H1 (cell line): ENCODE measurements at regions not wholly inside any gene's neighbourhood (a gene's known extent, or its start where the extent isn't known, plus 50 kb on each side); places are given as distances from the start of the nearest gene placed in this dataset.

Experiments used
- CTCF ChIA-PET: fragments of 300-600 bp; sonication (Branson Sonifier 250); formaldehyde crosslinking; loops from one replicate; lab custom pipeline; 2021; ENCODE audit not compliant: partially characterized antibody; lab: Charles Lee
- POLR2A ChIA-PET: fragments of 300-600 bp; sonication (Branson Sonifier 250); formaldehyde crosslinking; loops from one replicate; lab custom pipeline; 2021; ENCODE audit warnings: inconsistent platforms; ENCODE audit not compliant: partially characterized antibody; lab: Charles Lee
- DNase-seq, 2 experiments: peaks; one replicate each; pipeline versions ENCODE4 v3.0.0 to v3.0.0-alpha.2; 2010 to 2022; ENCODE audit warnings: low spot score in 2 of 2, low read depth in 1 of 2, mixed read lengths in 1 of 2
- FAIRE-seq: peaks from 2 replicates; lab custom pipeline; 2011; peaks lifted over from hg19 to GRCh38; lab: Jason Lieb, UNC
- H2AFZ ChIP-seq: 2 replicates; pipeline ENCODE4 v1.8.1; 2012; ENCODE audit warnings: low read length, inconsistent platforms
- H2AK5ac ChIP-seq: 2 replicates; pipeline ENCODE4 v1.6.1; 2013; ENCODE audit warnings: low read depth, low read length
- H2BK120ac ChIP-seq: replicated peaks from 2 replicates; pipeline ENCODE3; 2013; ENCODE audit warnings: low read depth, low read length, inconsistent platforms
- H2BK12ac ChIP-seq: 2 replicates; pipeline ENCODE4 v1.6.1; 2013; ENCODE audit warnings: low read depth, low read length
- H2BK15ac ChIP-seq: 2 replicates; pipeline ENCODE4 v1.6.1; 2013; ENCODE audit warnings: low read length
- H2BK20ac ChIP-seq: 2 replicates; pipeline ENCODE4 v1.6.1; 2013; ENCODE audit warnings: low read length
- H2BK5ac ChIP-seq: 2 replicates; pipeline ENCODE4 v1.6.1; 2013; ENCODE audit warnings: low read depth, low read length
- H3K14ac ChIP-seq: 2 replicates; pipeline ENCODE4 v1.6.1; 2013; ENCODE audit warnings: inconsistent platforms; ENCODE audit not compliant: insufficient read length
- H3K18ac ChIP-seq: 2 replicates; pipeline ENCODE4 v1.6.1; 2013; ENCODE audit warnings: low read length; ENCODE audit errors: extremely low read depth
- H3K23ac ChIP-seq: 2 replicates; pipeline ENCODE4 v1.6.1; 2013; ENCODE audit warnings: inconsistent platforms; ENCODE audit not compliant: insufficient read length
- H3K23me2 ChIP-seq: 2 replicates; pipeline ENCODE4 v1.6.1; 2013; ENCODE audit warnings: low read depth, low read length
- H3K27ac ChIP-seq: 2 replicates; pipeline ENCODE4 v1.6.1; 2011; ENCODE audit warnings: low read depth, low read length, inconsistent platforms
- H3K27me3 ChIP-seq, 4 experiments: replicated peaks in 1 of 4; 1 replicate in 1 of 4; 2 replicates in 3 of 4; pipeline versions ENCODE4 v1.6.1 to v1.8.1; 2011 to 2013; ENCODE audit warnings: low read length in 3 of 4, mild to moderate bottlenecking in 3 of 4, inconsistent platforms in 2 of 4, mixed read lengths in 2 of 4, moderate library complexity in 1 of 4; ENCODE audit not compliant: control insufficient read depth in 3 of 4, insufficient read depth in 3 of 4; ENCODE audit errors: extremely low read depth in 1 of 4
- H3K36me3 ChIP-seq, 4 experiments: 2 replicates each; pipeline versions ENCODE4 v1.6.1 to v1.8.1; 2011 to 2013; ENCODE audit warnings: mild to moderate bottlenecking in 4 of 4, low read length in 3 of 4, moderate library complexity in 2 of 4, control low read depth in 1 of 4, inconsistent platforms in 1 of 4; ENCODE audit not compliant: insufficient read depth in 4 of 4, control insufficient read depth in 2 of 4
- H3K4ac ChIP-seq: replicated peaks from 2 replicates; pipeline ENCODE3; 2013; ENCODE audit warnings: low read length, low read depth, mixed read lengths, inconsistent platforms; ENCODE audit not compliant: insufficient read length
- H3K4me1 ChIP-seq, 4 experiments: replicated peaks in 1 of 4; 1 replicate in 1 of 4; 2 replicates in 3 of 4; pipeline versions ENCODE4 v1.6.1 to v1.8.1; 2011 to 2013; ENCODE audit warnings: low read length in 3 of 4, inconsistent platforms in 2 of 4, mixed read lengths in 1 of 4; ENCODE audit not compliant: insufficient read depth in 4 of 4, control insufficient read depth in 3 of 4
- H3K4me2 ChIP-seq, 2 experiments: 2 replicates each; pipeline versions ENCODE4 v1.6.1 to v1.8.1; 2011 to 2013; ENCODE audit warnings: low read depth in 2 of 2, low read length in 2 of 2, control low read depth in 1 of 2, inconsistent platforms in 1 of 2, mild to moderate bottlenecking in 1 of 2; ENCODE audit not compliant: insufficient read depth in 1 of 2
- H3K4me3 ChIP-seq, 4 experiments: fragments of 200-600, 300-600 bp in 1 of 4; sonication (generic), shearing (Covaris generic), sonication (Bioruptor Twin) in 1 of 4; 2 replicates each; pipeline versions ENCODE4 v1.5.1 to v1.8.1; 2011 to 2016; ENCODE audit warnings: low read length in 4 of 4, low read depth in 3 of 4, control low read depth in 2 of 4, inconsistent platforms in 2 of 4, mild to moderate bottlenecking in 2 of 4, mixed read lengths in 1 of 4, moderate library complexity in 1 of 4; ENCODE audit not compliant: insufficient read depth in 2 of 4; ENCODE audit errors: extremely low read depth in 1 of 4
- H3K56ac ChIP-seq: replicated peaks from 2 replicates; pipeline ENCODE3; 2013; ENCODE audit warnings: low read depth, mild to moderate bottlenecking, mixed read lengths, low read length, inconsistent platforms; ENCODE audit not compliant: insufficient read length
- H3K79me1 ChIP-seq: 2 replicates; pipeline ENCODE4 v1.6.1; 2013; ENCODE audit warnings: low read depth, low read length, control low read depth
- H3K79me2 ChIP-seq, 2 experiments: 2 replicates each; pipeline versions ENCODE4 v1.6.1 to v1.8.1; 2012 to 2013; ENCODE audit warnings: low read length in 2 of 2, mild to moderate bottlenecking in 2 of 2, inconsistent platforms in 1 of 2; ENCODE audit not compliant: insufficient read depth in 2 of 2, control insufficient read depth in 1 of 2
- H3K9ac ChIP-seq, 4 experiments: replicated peaks in 1 of 4; 1 replicate in 1 of 4; 2 replicates in 3 of 4; pipeline versions ENCODE4 v1.6.1 to v1.8.1; 2011 to 2013; ENCODE audit warnings: low read depth in 3 of 4, low read length in 3 of 4, control low read depth in 2 of 4, mild to moderate bottlenecking in 2 of 4, moderate library complexity in 2 of 4, inconsistent platforms in 1 of 4; ENCODE audit errors: extremely low read depth in 1 of 4
- H3K9me3 ChIP-seq, 2 experiments: 2 replicates each; pipeline versions ENCODE4 v1.6.1 to v1.8.1; 2012 to 2013; ENCODE audit warnings: mild to moderate bottlenecking in 2 of 2, moderate library complexity in 2 of 2, control low read depth in 1 of 2, inconsistent platforms in 1 of 2, low read depth in 1 of 2, low read length in 1 of 2, mixed read lengths in 1 of 2; ENCODE audit not compliant: insufficient read depth in 2 of 2
- H4K20me1 ChIP-seq, 2 experiments: replicated peaks in 1 of 2; 2 replicates each; pipeline versions ENCODE3 to v1.8.1; 2011 to 2013; ENCODE audit warnings: inconsistent platforms in 2 of 2, low read length in 2 of 2, mild to moderate bottlenecking in 1 of 2; ENCODE audit not compliant: insufficient read depth in 2 of 2, control insufficient read depth in 1 of 2
- H4K5ac ChIP-seq: 2 replicates; pipeline ENCODE4 v1.6.1; 2013; ENCODE audit warnings: low read length, low read depth, mixed read lengths, inconsistent platforms; ENCODE audit not compliant: insufficient read length
- H4K8ac ChIP-seq: 2 replicates; pipeline ENCODE4 v1.8.0; 2013; ENCODE audit warnings: mild to moderate bottlenecking, moderate library complexity, low read length, inconsistent platforms; ENCODE audit not compliant: insufficient read depth; ENCODE audit errors: extremely low read depth
- H4K91ac ChIP-seq: replicated peaks from 2 replicates; pipeline ENCODE3; 2013; ENCODE audit warnings: low read length, mixed read lengths, inconsistent platforms; ENCODE audit not compliant: insufficient read length
- CTBP2 ChIP-seq: IDR thresholded peaks from 2 replicates; pipeline ENCODE4 v1.7.0; 2011; ENCODE audit warnings: borderline replicate concordance, mild to moderate bottlenecking, moderate library complexity, mixed read lengths, low read length; ENCODE audit not compliant: insufficient read depth, insufficient read length
- MAFK ChIP-seq: IDR thresholded peaks from 2 replicates; pipeline ENCODE4 v1.6.1; 2012; ENCODE audit warnings: low read depth, mild to moderate bottlenecking, improper control_type of control experiment, low read length
- NRF1 ChIP-seq: IDR thresholded peaks from 2 replicates; pipeline ENCODE4 v1.6.1; 2011; ENCODE audit warnings: mild to moderate bottlenecking, low read depth, low read length, improper control_type of control experiment
- RXRA ChIP-seq: IDR thresholded peaks from 2 replicates; pipeline ENCODE4 v1.6.1; 2011; ENCODE audit warnings: low read depth, mild to moderate bottlenecking, low read length, moderate library complexity; ENCODE audit not compliant: insufficient read depth
- SIN3A ChIP-seq, 2 experiments: IDR thresholded peaks in 1 of 2; conservative IDR thresholded peaks in 1 of 2; 2 replicates each; pipeline ENCODE4 v1.6.1; 2011 to 2012; ENCODE audit warnings: low read length in 2 of 2, improper control_type of control experiment in 1 of 2, low read depth in 1 of 2, mild to moderate bottlenecking in 1 of 2
- TEAD4 ChIP-seq: IDR thresholded peaks from 2 replicates; pipeline ENCODE4 v1.6.1; 2012; ENCODE audit warnings: low read depth, low read length, inconsistent platforms, mixed read lengths
- YY1 ChIP-seq: IDR thresholded peaks from 2 replicates; pipeline ENCODE4 v1.6.1; 2011; ENCODE audit warnings: low read depth, mild to moderate bottlenecking, low read length
- ZNF274 ChIP-seq: IDR thresholded peaks from 2 replicates; pipeline ENCODE4 v1.7.0; 2012; ENCODE audit warnings: low read length, borderline replicate concordance; ENCODE audit errors: extremely low read depth
- whole genome bisulfite sequencing, 2 experiments: shearing (Covaris generic) in 1 of 2; methylation state at CpG; one replicate each; pipeline versions ENCODE4 v1.1.6 to v1.1.7; 2013 to 2015; ENCODE audit warnings: low lambda C conversion rate in 2 of 2, mixed read lengths in 2 of 2, inconsistent platforms in 1 of 2, low coverage in 1 of 2, missing lambda C conversion rate in 1 of 2; ENCODE audit not compliant: insufficient replicate concordance in 2 of 2, insufficient coverage in 1 of 2, insufficient read length in 1 of 2; ENCODE audit errors: extremely low coverage in 1 of 2, missing lambda C conversion rate in 1 of 2; 5-methylcytosine and 5-hydroxymethylcytosine counted together
- TF ChIP-seq, protein P1 (sequence below): IDR thresholded peaks from 2 replicates; pipeline ENCODE4 v1.6.1; 2012; ENCODE audit warnings: inconsistent platforms

DNA sequence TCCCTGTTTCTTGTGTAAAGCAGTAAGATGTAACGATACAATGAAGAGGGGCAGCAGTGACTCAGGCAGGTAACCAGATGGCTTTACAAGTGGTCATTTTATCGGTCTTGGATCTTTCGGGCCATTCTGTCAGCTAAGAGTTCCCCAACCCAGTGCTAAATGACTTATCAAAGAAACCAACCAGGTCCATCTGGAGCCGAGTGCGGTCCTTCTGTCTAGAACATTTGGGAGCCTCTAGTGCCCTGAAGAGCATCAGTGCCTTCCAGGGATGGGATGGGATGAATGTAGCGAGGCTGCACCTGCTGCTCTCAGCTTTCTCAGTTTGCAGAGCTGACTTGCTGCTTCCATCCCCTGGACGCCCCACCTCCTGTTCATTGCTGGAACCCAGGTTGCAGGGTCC is 131.7 kb upstream of the AGBL1 start:
- ChIA-PET CTCF (interaction anchor here (0.6 to 1.0 kb wide), 2 partner anchors 33 to 74 kb away, joined by 3 read pairs; no protein-coding TSS in a partner anchor), POLR2A (no interaction called here)
- Histone ChIP-seq H3K27ac (no peak overlapping the region), H3K23me2 (no peaks in the 10 kb centered on the region), H3K23ac (no peak overlapping the region), H3K9ac (no peak overlapping the region), H3K36me3 (no peaks in the 10 kb centered on the region), H2BK5ac (no peak overlapping the region), H2BK20ac (no peak overlapping the region), H3K4me3 (no peak overlapping the region), H2AK5ac (no peak overlapping the region), H3K79me2 (no peaks in the 10 kb centered on the region), H3K27me3 (no peaks in the 10 kb centered on the region), H3K4ac (no peak overlapping the region)
- no peak for DNase-seq
- no peak for FAIRE-seq
- TF ChIP-seq MAFK (no peak), YY1 (no peak), ZNF274 (no peak), RXRA (no peak), NRF1 (no peak), TEAD4 (no peak), SIN3A (conservative IDR thresholded peaks at IDR 0.05 in 1 of 2, IDR thresholded peaks at IDR 0.05 in 1 of 2; ENCODE audit: low read depth in 1 of 2, low read length in 2 of 2) (no peak), CTBP2 (no peak)
- TF ChIP-seq, protein P1, sequence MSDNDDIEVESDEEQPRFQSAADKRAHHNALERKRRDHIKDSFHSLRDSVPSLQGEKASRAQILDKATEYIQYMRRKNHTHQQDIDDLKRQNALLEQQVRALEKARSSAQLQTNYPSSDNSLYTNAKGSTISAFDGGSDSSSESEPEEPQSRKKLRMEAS, result no peak
- TF ChIP-seq, all 59 proteins: peak for 0
- H3K56ac ChIP-seq, result no peak overlapping the region
- H4K8ac ChIP-seq, result no peak overlapping the region
- no peak overlapping the region for H3K14ac ChIP-seq
- no peak overlapping the region for H2BK12ac ChIP-seq
- no peak overlapping the region for H4K5ac ChIP-seq
- H3K9me3 ChIP-seq, result no peaks in the 10 kb centered on the region
- no peak overlapping the region for H3K4me2 ChIP-seq
- no peak overlapping the region for H2AFZ ChIP-seq
- H3K18ac ChIP-seq, result no peak overlapping the region
- no peak overlapping the region for H2BK120ac ChIP-seq
- H2BK15ac ChIP-seq, result no peak overlapping the region
- no peaks in the 10 kb centered on the region for H3K4me1 ChIP-seq
- no peaks in the 10 kb centered on the region for H4K20me1 ChIP-seq
- H4K91ac ChIP-seq, result no peak overlapping the region
- no peaks in the 10 kb centered on the region for H3K79me1 ChIP-seq
- WGBS, 2 experiments, result 88% methylated on average over 7 of the region's 7 CpGs; no CpG with 5 or more reads in 1 of the 2 experiments
